B cell (primary cell): ENCODE measurements at regions not wholly inside any gene's neighbourhood (a gene's known extent, or its start where the extent isn't known, plus 50 kb on each side); places are given as distances from the start of the nearest gene placed in this dataset.

Experiments
- CTCF ChIP-seq: fragments of 200-600 bp; IDR thresholded peaks from one replicate; pipeline ENCODE4 v1.8.0; 2022; ENCODE audit warnings: antibody characterized with exemption, mild to moderate bottlenecking
- EZH2 ChIP-seq: IDR thresholded peaks from 2 replicates; pipeline ENCODE4 v1.6.1; 2012; ENCODE audit warnings: borderline replicate concordance, low read depth, mild to moderate bottlenecking, moderate library complexity, low read length; ENCODE audit not compliant: insufficient read depth, poor library complexity, severe bottlenecking

- no peak for TF ChIP-seq CTCF
- no peak for TF ChIP-seq EZH2
These were observed 129.1 kb upstream of the TMCC3 start for GRCh38 chr12:94779485-94779884.
